Stomach (tissue), 4 donors: ENCODE measurements at regions not wholly inside any gene's neighbourhood (a gene's known extent, or its start where the extent isn't known, plus 50 kb on each side); places are given as distances from the start of the nearest gene placed in this dataset.

Experiments
- EP300 ChIP-seq: sonication (generic); formaldehyde crosslinking; IDR thresholded peaks from one replicate; pipeline ENCODE4 v1.6.1; 2017; ENCODE audit warnings: antibody characterized with exemption
- POLR2A ChIP-seq, 4 donors: fragments of 450-650 bp; IDR thresholded peaks; one replicate each; pipeline ENCODE4 v1.6.1; 2016; ENCODE audit warnings: antibody characterized with exemption in 4 of 4, control low read depth in 2 of 4, mild to moderate bottlenecking in 1 of 4, moderate library complexity in 1 of 4
- POLR2AphosphoS5 ChIP-seq, 3 donors: sonication (generic); formaldehyde crosslinking; IDR thresholded peaks; one replicate each; pipeline ENCODE4 v1.6.1; 2016; ENCODE audit warnings: antibody characterized with exemption in 3 of 3
- TF ChIP-seq, protein P1 (sequence below), 7 experiments: fragments of 450-650 bp in 4 of 7; fragments of 200-600 bp in 3 of 7; sonication (generic) in 3 of 7; IDR thresholded peaks; one replicate each; pipeline ENCODE4 v1.5.1; 2016 to 2019; ENCODE audit warnings: antibody characterized with exemption in 7 of 7, control low read depth in 2 of 7, mild to moderate bottlenecking in 1 of 7

DNA sequence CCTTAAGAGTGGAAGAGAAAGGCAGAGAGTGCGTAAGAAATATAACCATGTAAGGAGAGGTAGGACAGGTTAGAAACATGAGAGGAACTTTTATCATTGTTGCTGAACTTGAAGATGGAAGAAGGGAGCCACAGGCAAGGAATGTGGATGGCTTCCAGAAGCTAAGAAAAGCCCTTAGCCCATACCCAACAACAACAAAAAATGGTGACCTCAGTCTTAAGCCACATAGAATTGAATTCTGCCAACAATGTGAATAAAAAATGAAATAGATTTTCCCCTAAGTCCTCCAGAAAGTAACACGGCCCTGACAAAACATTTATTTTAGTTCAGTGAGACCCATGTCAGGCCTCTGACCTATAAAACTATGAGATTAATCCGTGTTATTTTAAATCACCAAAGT, 767.3 kb downstream of the FAM181B start:
- TF ChIP-seq, protein P1, sequence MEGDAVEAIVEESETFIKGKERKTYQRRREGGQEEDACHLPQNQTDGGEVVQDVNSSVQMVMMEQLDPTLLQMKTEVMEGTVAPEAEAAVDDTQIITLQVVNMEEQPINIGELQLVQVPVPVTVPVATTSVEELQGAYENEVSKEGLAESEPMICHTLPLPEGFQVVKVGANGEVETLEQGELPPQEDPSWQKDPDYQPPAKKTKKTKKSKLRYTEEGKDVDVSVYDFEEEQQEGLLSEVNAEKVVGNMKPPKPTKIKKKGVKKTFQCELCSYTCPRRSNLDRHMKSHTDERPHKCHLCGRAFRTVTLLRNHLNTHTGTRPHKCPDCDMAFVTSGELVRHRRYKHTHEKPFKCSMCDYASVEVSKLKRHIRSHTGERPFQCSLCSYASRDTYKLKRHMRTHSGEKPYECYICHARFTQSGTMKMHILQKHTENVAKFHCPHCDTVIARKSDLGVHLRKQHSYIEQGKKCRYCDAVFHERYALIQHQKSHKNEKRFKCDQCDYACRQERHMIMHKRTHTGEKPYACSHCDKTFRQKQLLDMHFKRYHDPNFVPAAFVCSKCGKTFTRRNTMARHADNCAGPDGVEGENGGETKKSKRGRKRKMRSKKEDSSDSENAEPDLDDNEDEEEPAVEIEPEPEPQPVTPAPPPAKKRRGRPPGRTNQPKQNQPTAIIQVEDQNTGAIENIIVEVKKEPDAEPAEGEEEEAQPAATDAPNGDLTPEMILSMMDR (IDR thresholded peaks at IDR 0.05), result no peak
- TF ChIP-seq EP300 (no peak), POLR2A (IDR thresholded peaks at IDR 0.05) (no peak), POLR2AphosphoS5 (IDR thresholded peaks at IDR 0.05) (no peak)
